HCT116 (cell line): ENCODE measurements at regions not wholly inside any gene's neighbourhood (a gene's known extent, or its start where the extent isn't known, plus 50 kb on each side); places are given as distances from the start of the nearest gene placed in this dataset.

Experiments
- ATF3 ChIP-seq: IDR thresholded peaks from 2 replicates; pipeline ENCODE4 v1.6.1; 2012
- CEBPB ChIP-seq: IDR thresholded peaks from 2 replicates; pipeline ENCODE4 v1.6.1; 2012; ENCODE audit warnings: low read depth
- CTCF ChIP-seq, 3 experiments: fragments of 200-600 bp in 1 of 3; sonication (generic) in 1 of 3; IDR thresholded peaks in 2 of 3; conservative IDR thresholded peaks in 1 of 3; 2 replicates each; pipeline ENCODE4 v1.5.1; 2012 to 2017; ENCODE audit warnings: low read depth in 2 of 3, low read length in 2 of 3, antibody characterized with exemption in 1 of 3, borderline replicate concordance in 1 of 3, control low read depth in 1 of 3, mild to moderate bottlenecking in 1 of 3, mixed read lengths in 1 of 3, mixed run types in 1 of 3, moderate library complexity in 1 of 3; ENCODE audit not compliant: insufficient read depth in 1 of 3
- EZH2 ChIP-seq: fragments of 200-600 bp; sonication (generic); IDR thresholded peaks from 2 replicates; pipeline ENCODE4 v1.6.1; 2017; ENCODE audit warnings: antibody characterized with exemption, mixed run types
- JUND ChIP-seq: IDR thresholded peaks from 2 replicates; pipeline ENCODE4 v1.6.1; 2012
- POLR2A ChIP-seq: IDR thresholded peaks from 2 replicates; pipeline ENCODE4 v1.7.0; 2011; ENCODE audit warnings: borderline replicate concordance; ENCODE audit not compliant: insufficient read depth, insufficient read length; ENCODE audit errors: extremely low read depth
- POLR2AphosphoS5 ChIP-seq: IDR thresholded peaks from 2 replicates; pipeline ENCODE4 v1.6.1; 2011; ENCODE audit warnings: mild to moderate bottlenecking, low read depth, low read length, moderate library complexity
- RAD21 ChIP-seq: IDR thresholded peaks from 2 replicates; pipeline ENCODE4 v1.6.1; 2012; ENCODE audit warnings: low read depth, mild to moderate bottlenecking
- REST ChIP-seq: IDR thresholded peaks from 2 replicates; pipeline ENCODE4 v1.6.1; 2012; ENCODE audit warnings: low read depth
- SP1 ChIP-seq: IDR thresholded peaks from 2 replicates; pipeline ENCODE4 v1.6.1; 2012; ENCODE audit warnings: low read depth
- TCF7L2 ChIP-seq: IDR thresholded peaks from 2 replicates; pipeline ENCODE4 v1.7.0; 2011; ENCODE audit warnings: borderline replicate concordance, inconsistent platforms; ENCODE audit not compliant: insufficient read depth, insufficient read length; ENCODE audit errors: extremely low read depth
- YY1 ChIP-seq: IDR thresholded peaks from 2 replicates; pipeline ENCODE4 v1.6.1; 2011; ENCODE audit warnings: low read length, low read depth, moderate library complexity, mild to moderate bottlenecking; ENCODE audit not compliant: insufficient replicate concordance; ENCODE audit errors: extremely low read depth
- ZBTB33 ChIP-seq: IDR thresholded peaks from 2 replicates; pipeline ENCODE4 v1.6.1; 2011; ENCODE audit warnings: mild to moderate bottlenecking, low read length, moderate library complexity; ENCODE audit not compliant: insufficient replicate concordance; ENCODE audit errors: extremely low read depth

- TF ChIP-seq POLR2AphosphoS5 (no peak), CTCF (IDR thresholded peaks at IDR 0.05 in 2 of 3, conservative IDR thresholded peaks at IDR 0.05 in 1 of 3; ENCODE audit: borderline replicate concordance in 1 of 3, insufficient read depth in 1 of 3, low read depth in 2 of 3, low read length in 2 of 3) (no peak), CEBPB (no peak), POLR2A (no peak), REST (no peak), TCF7L2 (no peak), EZH2 (no peak), RAD21 (no peak), ZBTB33 (no peak), ATF3 (no peak), SP1 (no peak), YY1 (no peak), JUND (no peak)
These were observed 313.6 kb upstream of the DDX53 start for GRCh38 chrX:22686138-22686541.
